OCI-LY1 (cell line): ENCODE measurements at regions not wholly inside any gene's neighbourhood (a gene's known extent, or its start where the extent isn't known, plus 50 kb on each side); places are given as distances from the start of the nearest gene placed in this dataset.

Experiments used
- H2AFZ ChIP-seq: fragments of 200-600 bp; sonication (generic), shearing (Covaris generic); 2 replicates; pipeline ENCODE4 v1.6.0; 2014; ENCODE audit warnings: antibody characterized with exemption, mild to moderate bottlenecking, low read length
- H3F3A ChIP-seq: fragments of 200-600 bp; sonication (generic), shearing (Covaris generic); 2 replicates; pipeline ENCODE4 v1.6.0; 2014; ENCODE audit warnings: mild to moderate bottlenecking, antibody characterized with exemption, low read length, moderate library complexity; ENCODE audit not compliant: insufficient read depth
- H3K27ac ChIP-seq: fragments of 200-600 bp; sonication (generic); 2 replicates; pipeline ENCODE4 v1.5.1; 2014; ENCODE audit warnings: low read length, mixed run types, mild to moderate bottlenecking, low read depth; ENCODE audit not compliant: poor library complexity, severe bottlenecking
- H3K27me3 ChIP-seq: fragments of 200-600 bp; sonication (generic); 2 replicates; pipeline ENCODE4 v1.6.0; 2014; ENCODE audit warnings: antibody characterized with exemption, mild to moderate bottlenecking, low read length, moderate library complexity; ENCODE audit not compliant: insufficient read depth
- H3K36me3 ChIP-seq: fragments of 200-600 bp; sonication (generic); 2 replicates; pipeline ENCODE4 v1.6.1; 2014; ENCODE audit warnings: mild to moderate bottlenecking, antibody characterized with exemption, low read length, moderate library complexity, mixed read lengths; ENCODE audit not compliant: insufficient read depth
- H3K4me1 ChIP-seq: fragments of 200-600 bp; sonication (generic); 2 replicates; pipeline ENCODE4 v1.5.1; 2014; ENCODE audit warnings: mild to moderate bottlenecking, low read length, moderate library complexity; ENCODE audit not compliant: insufficient read depth, severe bottlenecking
- H3K4me2 ChIP-seq: fragments of 200-600 bp; sonication (generic), shearing (Covaris generic); 2 replicates; pipeline ENCODE4 v1.6.1; 2014; ENCODE audit warnings: low read length
- H3K4me3 ChIP-seq: fragments of 200-600 bp; sonication (generic); 2 replicates; pipeline ENCODE4 v1.5.1; 2014; ENCODE audit warnings: low read length, low read depth, mild to moderate bottlenecking, mixed read lengths; ENCODE audit not compliant: poor library complexity, severe bottlenecking
- H3K79me2 ChIP-seq: fragments of 200-600 bp; shearing (Covaris generic); 2 replicates; pipeline ENCODE4 v1.6.1; 2016; ENCODE audit warnings: mixed run types, low read length, mixed read lengths; ENCODE audit not compliant: insufficient read depth
- H3K9ac ChIP-seq: fragments of 200-600 bp; sonication (generic), shearing (Covaris generic); 2 replicates; pipeline ENCODE4 v1.6.1; 2014; ENCODE audit warnings: mild to moderate bottlenecking, low read length, mixed read lengths
- H3K9me2 ChIP-seq: fragments of 200-600 bp; sonication (generic), shearing (Covaris generic); 2 replicates; pipeline ENCODE4 v1.6.1; 2014; ENCODE audit warnings: low read depth, mild to moderate bottlenecking, low read length, mixed read lengths
- H3K9me3 ChIP-seq: fragments of 200-600 bp; shearing (Covaris generic); 2 replicates; pipeline ENCODE4 v1.6.1; 2014; ENCODE audit warnings: low read length, mixed read lengths
- H4K20me1 ChIP-seq: fragments of 200-600 bp; sonication (generic), shearing (Covaris generic); 2 replicates; pipeline ENCODE4 v1.6.0; 2016; ENCODE audit warnings: mild to moderate bottlenecking, low read length; ENCODE audit not compliant: insufficient read depth
- EZH2 ChIP-seq: fragments of 200-600 bp; sonication (generic), shearing (Covaris generic); IDR thresholded peaks from 2 replicates; pipeline ENCODE4 v1.8.0; 2017; ENCODE audit warnings: borderline replicate concordance, mixed run types, mild to moderate bottlenecking, antibody characterized with exemption, low read length, moderate library complexity, mixed read lengths
- TF ChIP-seq, protein P1 (sequence below): fragments of 200-600 bp; sonication (generic), shearing (Covaris generic); IDR thresholded peaks from 2 replicates; pipeline ENCODE4 v1.5.1; 2017; ENCODE audit warnings: mild to moderate bottlenecking, antibody characterized with exemption, low read length, moderate library complexity, mixed read lengths

DNA sequence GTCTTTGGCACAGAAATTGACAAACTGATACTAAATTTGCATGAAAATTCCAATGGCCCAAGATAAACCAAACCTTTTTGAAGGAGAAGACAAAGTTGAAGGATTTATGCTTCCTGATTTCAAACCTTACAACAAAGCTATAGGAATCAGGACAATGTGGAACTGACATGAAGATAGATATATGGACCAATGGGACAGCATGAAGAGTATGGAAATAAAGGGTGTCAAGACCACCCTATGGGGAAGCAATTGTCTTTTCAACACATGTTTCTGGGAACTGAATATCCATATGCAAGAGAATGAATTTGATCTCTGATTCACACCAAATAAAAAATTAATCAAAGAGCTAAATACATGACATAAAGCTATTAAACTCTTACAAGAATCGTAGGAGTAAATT, 77.2 kb upstream of the ADARB2 start:
- Histone ChIP-seq H4K20me1 (no peaks in the 10 kb centered on the region), H3F3A (no peaks in the 10 kb centered on the region), H3K9me2 (no peaks in the 10 kb centered on the region), H2AFZ (no peak overlapping the region), H3K79me2 (no peaks in the 10 kb centered on the region), H3K9ac (no peak overlapping the region), H3K4me3 (no peak overlapping the region), H3K36me3 (no peaks in the 10 kb centered on the region), H3K4me2 (no peak overlapping the region), H3K9me3 (no peaks in the 10 kb centered on the region), H3K4me1 (no peaks in the 10 kb centered on the region), H3K27ac (no peak overlapping the region), H3K27me3 (no peaks in the 10 kb centered on the region)
- TF ChIP-seq, protein P1, sequence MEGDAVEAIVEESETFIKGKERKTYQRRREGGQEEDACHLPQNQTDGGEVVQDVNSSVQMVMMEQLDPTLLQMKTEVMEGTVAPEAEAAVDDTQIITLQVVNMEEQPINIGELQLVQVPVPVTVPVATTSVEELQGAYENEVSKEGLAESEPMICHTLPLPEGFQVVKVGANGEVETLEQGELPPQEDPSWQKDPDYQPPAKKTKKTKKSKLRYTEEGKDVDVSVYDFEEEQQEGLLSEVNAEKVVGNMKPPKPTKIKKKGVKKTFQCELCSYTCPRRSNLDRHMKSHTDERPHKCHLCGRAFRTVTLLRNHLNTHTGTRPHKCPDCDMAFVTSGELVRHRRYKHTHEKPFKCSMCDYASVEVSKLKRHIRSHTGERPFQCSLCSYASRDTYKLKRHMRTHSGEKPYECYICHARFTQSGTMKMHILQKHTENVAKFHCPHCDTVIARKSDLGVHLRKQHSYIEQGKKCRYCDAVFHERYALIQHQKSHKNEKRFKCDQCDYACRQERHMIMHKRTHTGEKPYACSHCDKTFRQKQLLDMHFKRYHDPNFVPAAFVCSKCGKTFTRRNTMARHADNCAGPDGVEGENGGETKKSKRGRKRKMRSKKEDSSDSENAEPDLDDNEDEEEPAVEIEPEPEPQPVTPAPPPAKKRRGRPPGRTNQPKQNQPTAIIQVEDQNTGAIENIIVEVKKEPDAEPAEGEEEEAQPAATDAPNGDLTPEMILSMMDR = no peak
- TF ChIP-seq EZH2 = no peak

- H3K4me2 ChIP-seq = no peak overlapping the region
- H3F3A ChIP-seq = no peaks in the 10 kb centered on the region
- no peaks in the 10 kb centered on the region for H3K79me2 ChIP-seq
- H3K9me2 ChIP-seq = no peaks in the 10 kb centered on the region
- H3K9ac ChIP-seq = no peak overlapping the region
- no peaks in the 10 kb centered on the region for H3K9me3 ChIP-seq
- no peaks in the 10 kb centered on the region for H3K4me1 ChIP-seq
- no peaks in the 10 kb centered on the region for H4K20me1 ChIP-seq
- H2AFZ ChIP-seq = no peak overlapping the region
- no peaks in the 10 kb centered on the region for H3K36me3 ChIP-seq
- H3K27ac ChIP-seq = no peak overlapping the region
- H3K4me3 ChIP-seq = no peak overlapping the region
- no peak for TF ChIP-seq EZH2
- TF ChIP-seq, protein P1 = no peak
- H3K27me3 ChIP-seq = no peaks in the 10 kb centered on the region
These were observed 71.9 kb upstream of the ADARB2 start for GRCh38 chr10:1809139-1809741.

- Histone ChIP-seq H2AFZ (no peak overlapping the region), H3K4me3 (no peak overlapping the region), H3F3A (no peaks in the 10 kb centered on the region), H3K79me2 (no peaks in the 10 kb centered on the region), H4K20me1 (no peaks in the 10 kb centered on the region), H3K27ac (no peak overlapping the region), H3K27me3 (no peaks in the 10 kb centered on the region), H3K9me2 (no peaks in the 10 kb centered on the region), H3K4me1 (no peaks in the 10 kb centered on the region), H3K36me3 (no peaks in the 10 kb centered on the region), H3K9ac (no peak overlapping the region), H3K4me2 (no peak overlapping the region), H3K9me3 (no peaks in the 10 kb centered on the region)
- TF ChIP-seq, protein P1 = no peak
- TF ChIP-seq EZH2 = no peak
These were observed 70.6 kb upstream of the ADARB2 start for GRCh38 chr10:1807924-1808323.
